ENCODE measurements at regions not wholly inside any gene's neighbourhood (a gene's known extent, or its start where the extent isn't known, plus 50 kb on each side); places are given as distances from the start of the nearest gene placed in this dataset.

DNA sequence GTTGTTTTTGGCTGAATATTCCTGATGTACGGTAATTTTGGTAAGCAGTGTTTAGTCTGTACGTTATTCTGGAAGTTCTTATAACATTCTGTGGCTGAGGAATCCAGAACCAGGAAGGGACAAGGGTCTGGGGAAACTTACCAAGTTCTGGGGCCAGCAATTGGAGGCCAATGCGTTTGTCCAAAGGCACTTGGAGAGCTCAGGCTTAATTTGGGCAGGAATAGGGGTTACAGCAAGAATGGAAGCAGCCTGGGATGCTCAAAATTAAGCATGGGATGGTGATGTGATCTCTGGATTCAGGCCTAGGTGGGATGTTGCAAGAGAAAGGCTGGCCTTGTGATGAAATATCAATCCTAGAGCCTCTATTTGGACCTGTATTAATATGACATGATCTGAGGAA is 235.2 kb upstream of the NOX3 start:
- Mint-ChIP-seq H3K9me3 (ENCODE audit: low read depth) (no peaks in the 10 kb centered on the region), H3K36me3 (ENCODE audit: low read depth) (no peaks in the 10 kb centered on the region), H3K27ac (ENCODE audit: unreplicated experiment) (no peak overlapping the region), H3K27me3 (ENCODE audit: low read depth) (peaks cover 2% of the 10 kb centered on the region), H3K4me3 (ENCODE audit: unreplicated experiment) (no peak overlapping the region), H3K4me1 (ENCODE audit: low read depth) (no peaks in the 10 kb centered on the region)
- no peak for DNase-seq (ENCODE audit: low spot score)
- TF ChIP-seq, protein P1, sequence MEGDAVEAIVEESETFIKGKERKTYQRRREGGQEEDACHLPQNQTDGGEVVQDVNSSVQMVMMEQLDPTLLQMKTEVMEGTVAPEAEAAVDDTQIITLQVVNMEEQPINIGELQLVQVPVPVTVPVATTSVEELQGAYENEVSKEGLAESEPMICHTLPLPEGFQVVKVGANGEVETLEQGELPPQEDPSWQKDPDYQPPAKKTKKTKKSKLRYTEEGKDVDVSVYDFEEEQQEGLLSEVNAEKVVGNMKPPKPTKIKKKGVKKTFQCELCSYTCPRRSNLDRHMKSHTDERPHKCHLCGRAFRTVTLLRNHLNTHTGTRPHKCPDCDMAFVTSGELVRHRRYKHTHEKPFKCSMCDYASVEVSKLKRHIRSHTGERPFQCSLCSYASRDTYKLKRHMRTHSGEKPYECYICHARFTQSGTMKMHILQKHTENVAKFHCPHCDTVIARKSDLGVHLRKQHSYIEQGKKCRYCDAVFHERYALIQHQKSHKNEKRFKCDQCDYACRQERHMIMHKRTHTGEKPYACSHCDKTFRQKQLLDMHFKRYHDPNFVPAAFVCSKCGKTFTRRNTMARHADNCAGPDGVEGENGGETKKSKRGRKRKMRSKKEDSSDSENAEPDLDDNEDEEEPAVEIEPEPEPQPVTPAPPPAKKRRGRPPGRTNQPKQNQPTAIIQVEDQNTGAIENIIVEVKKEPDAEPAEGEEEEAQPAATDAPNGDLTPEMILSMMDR (IDR thresholded peaks at IDR 0.05): no peak

DNA sequence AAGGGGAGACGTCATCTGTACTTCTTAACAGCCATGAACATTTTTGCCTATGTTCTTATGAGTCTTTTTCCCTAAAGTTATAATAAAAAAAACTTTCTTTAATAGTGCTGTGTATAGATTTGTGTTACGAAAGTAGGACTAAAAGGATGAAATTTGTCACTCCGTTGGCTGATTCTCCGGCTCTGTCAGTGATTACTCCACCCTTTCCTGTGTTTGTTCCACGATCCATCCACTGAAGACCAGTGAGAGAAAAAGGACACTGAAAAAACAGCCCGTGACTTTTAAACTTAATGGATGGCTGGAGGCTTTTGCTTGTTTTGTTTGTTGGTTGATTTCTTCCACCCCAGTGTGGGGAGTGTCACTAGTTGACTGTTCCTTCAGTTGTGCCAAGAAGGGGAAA is 232.0 kb upstream of the NOX3 start:
- H3K36me3 Mint-ChIP-seq (ENCODE audit: low read depth): no peaks in the 10 kb centered on the region
- no peak overlapping the region for H3K27ac Mint-ChIP-seq (ENCODE audit: unreplicated experiment)
- no peak for DNase-seq (ENCODE audit: low spot score)
- H3K4me1 Mint-ChIP-seq (ENCODE audit: low read depth): no peaks in the 10 kb centered on the region
- no peak overlapping the region for H3K4me3 Mint-ChIP-seq (ENCODE audit: unreplicated experiment)
- no peaks in the 10 kb centered on the region for H3K9me3 Mint-ChIP-seq (ENCODE audit: low read depth)
- H3K27me3 Mint-ChIP-seq (ENCODE audit: low read depth): peaks cover 6% of the 10 kb centered on the region
- TF ChIP-seq, protein P1 (IDR thresholded peaks at IDR 0.05): no peak

DNA sequence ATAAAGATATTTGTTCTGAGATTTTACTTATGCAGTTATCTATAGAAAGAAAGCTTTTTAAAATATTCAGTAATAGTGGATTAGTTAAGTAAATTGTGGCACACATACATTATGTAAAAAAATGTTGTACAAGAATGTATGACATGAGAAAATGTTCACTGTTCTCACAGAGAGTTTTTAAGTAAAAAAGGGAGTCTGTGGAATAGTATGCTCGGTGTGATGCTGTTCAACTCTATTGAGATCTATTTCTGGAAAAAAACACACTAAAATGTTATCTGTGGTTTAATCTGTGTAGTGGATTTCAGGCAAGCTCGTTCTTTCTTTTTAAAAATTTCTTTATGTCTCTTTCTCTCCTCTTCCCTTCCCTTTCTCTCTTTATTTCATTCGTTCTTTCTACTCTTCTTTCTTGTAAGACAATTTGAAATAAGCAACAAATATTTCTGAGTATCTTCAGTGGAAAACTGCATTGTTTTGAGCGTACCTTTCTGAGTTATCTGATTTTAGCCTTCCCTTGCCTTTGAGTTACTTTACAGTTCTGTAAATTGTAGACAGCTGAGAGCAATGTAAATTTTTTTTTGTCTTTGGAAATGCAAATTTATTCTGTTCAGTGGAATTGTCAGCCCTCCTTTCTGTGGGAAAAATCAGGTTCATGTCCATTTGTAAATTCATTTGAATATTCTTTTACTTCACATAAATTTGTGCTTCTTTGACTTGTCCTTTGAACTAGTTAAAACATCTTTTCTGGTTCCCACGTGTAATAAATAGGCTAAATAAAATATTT is 229.0 kb upstream of the NOX3 start:
- H3K27me3 Mint-ChIP-seq (ENCODE audit: low read depth): peaks cover 12% of the 10 kb centered on the region

DNA sequence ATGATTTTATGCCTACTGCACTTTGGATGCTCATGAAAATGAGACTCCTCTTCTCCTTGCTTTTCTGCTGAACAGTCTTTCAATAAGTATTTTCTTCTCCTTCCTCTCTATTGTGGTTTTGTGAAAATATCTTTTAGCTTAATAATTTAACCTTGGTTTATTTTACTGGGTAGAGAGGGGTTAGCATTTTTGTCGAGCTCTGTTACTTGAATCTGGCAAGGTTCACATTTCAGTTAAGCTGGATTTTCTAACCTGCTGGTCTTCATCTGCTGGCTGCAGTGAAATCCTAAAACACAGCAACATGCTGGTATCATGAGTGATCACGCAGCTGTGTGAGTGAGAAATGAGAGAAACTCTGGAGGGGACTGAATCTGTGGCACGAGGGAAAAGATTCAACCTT is 222.7 kb upstream of the NOX3 start:
- Mint-ChIP-seq H3K4me3 (ENCODE audit: unreplicated experiment) (no peak overlapping the region), H3K27ac (ENCODE audit: unreplicated experiment) (no peak overlapping the region), H3K36me3 (ENCODE audit: low read depth) (no peaks in the 10 kb centered on the region), H3K9me3 (ENCODE audit: low read depth) (no peaks in the 10 kb centered on the region), H3K4me1 (ENCODE audit: low read depth) (no peaks in the 10 kb centered on the region), H3K27me3 (ENCODE audit: low read depth) (peaks cover 16% of the 10 kb centered on the region)
- TF ChIP-seq, protein P1 (IDR thresholded peaks at IDR 0.05): no peak
- no peak for DNase-seq (ENCODE audit: low spot score)

More for the DNA sequence above, 229.0 kb upstream of the NOX3 start:
- Mint-ChIP-seq H3K4me3 (ENCODE audit: unreplicated experiment) (no peak overlapping the region), H3K36me3 (ENCODE audit: low read depth) (no peaks in the 10 kb centered on the region), H3K9me3 (ENCODE audit: low read depth) (no peaks in the 10 kb centered on the region), H3K4me1 (ENCODE audit: low read depth) (no peaks in the 10 kb centered on the region), H3K27ac (ENCODE audit: unreplicated experiment) (no peak overlapping the region)
- DNase-seq (ENCODE audit: low spot score): no peak
- TF ChIP-seq, protein P1 (IDR thresholded peaks at IDR 0.05): no peak

DNA sequence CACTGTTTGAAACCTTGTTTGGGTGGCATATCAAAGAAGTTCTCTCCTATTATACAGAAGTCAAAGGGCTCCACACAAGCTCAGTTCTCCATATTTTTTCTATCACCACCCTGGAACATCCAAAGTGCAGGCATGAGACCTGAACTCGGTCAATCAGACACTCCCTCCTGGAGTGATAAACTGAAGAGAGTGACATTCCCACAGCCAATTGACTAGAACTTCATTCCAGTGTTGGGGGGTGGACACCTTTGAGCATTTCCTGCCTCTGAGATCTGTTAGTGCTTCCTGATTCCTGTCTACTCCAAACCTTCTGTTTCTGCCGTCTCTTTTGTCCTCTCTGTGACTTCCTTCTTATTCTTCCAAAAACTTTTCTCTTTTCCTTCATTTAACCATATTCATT is 220.7 kb upstream of the NOX3 start:
- Mint-ChIP-seq H3K4me3 (ENCODE audit: unreplicated experiment) (no peak overlapping the region), H3K27me3 (ENCODE audit: low read depth) (peaks cover 13% of the 10 kb centered on the region), H3K36me3 (ENCODE audit: low read depth) (no peaks in the 10 kb centered on the region), H3K4me1 (ENCODE audit: low read depth) (no peaks in the 10 kb centered on the region), H3K27ac (ENCODE audit: unreplicated experiment) (no peak overlapping the region), H3K9me3 (ENCODE audit: low read depth) (no peaks in the 10 kb centered on the region)
- TF ChIP-seq, protein P1 (IDR thresholded peaks at IDR 0.05): no peak
- DNase-seq (ENCODE audit: low spot score): no peak
